ENCODE measurements at regions not wholly inside any gene's neighbourhood (a gene's known extent, or its start where the extent isn't known, plus 50 kb on each side); places are given as distances from the start of the nearest gene placed in this dataset.

DNA sequence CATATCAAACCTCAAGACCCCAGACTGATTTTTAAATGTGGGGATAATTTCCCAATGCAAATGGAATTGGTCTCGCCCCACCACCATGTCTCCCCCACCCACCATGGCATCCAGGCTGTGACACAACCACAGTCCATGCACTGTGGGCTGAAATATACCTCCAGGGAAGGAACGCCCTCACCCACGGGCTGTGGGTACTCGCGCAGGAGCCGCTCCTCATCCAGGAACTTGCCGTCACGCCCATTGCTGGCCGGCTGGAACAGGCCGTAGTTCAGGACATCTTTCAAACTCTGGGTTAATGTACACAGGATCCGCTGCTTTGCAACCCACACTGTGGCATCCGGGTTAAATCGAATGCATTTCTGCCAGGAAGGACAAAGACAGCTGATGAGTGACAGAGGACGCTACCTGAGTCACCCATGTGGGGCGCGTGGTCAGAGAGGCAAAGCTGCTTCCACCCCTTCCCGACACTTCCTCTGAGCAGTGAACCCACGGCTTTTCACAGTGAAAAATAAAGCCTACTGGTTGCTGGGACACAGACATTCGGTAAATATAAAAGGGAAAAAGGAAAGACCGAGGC, 133.6 kb downstream of the SHANK2 start:
- TF ChIP-seq HDGF (IDR thresholded peaks at IDR 0.05) (no peak), MCM7 (IDR thresholded peaks at IDR 0.05) (no peak), HDAC6 (IDR thresholded peaks at IDR 0.05; ENCODE audit: low read depth, low read length) (no peak), GTF2F1 (IDR thresholded peaks at IDR 0.05; ENCODE audit: low read depth, low read length) (no peak), HIVEP1 (CRISPR knock-in tag; IDR thresholded peaks at IDR 0.05) (no peak), ZNF778 (CRISPR knock-in tag; IDR thresholded peaks at IDR 0.05) (no peak)
- TF ChIP-seq, protein P1, sequence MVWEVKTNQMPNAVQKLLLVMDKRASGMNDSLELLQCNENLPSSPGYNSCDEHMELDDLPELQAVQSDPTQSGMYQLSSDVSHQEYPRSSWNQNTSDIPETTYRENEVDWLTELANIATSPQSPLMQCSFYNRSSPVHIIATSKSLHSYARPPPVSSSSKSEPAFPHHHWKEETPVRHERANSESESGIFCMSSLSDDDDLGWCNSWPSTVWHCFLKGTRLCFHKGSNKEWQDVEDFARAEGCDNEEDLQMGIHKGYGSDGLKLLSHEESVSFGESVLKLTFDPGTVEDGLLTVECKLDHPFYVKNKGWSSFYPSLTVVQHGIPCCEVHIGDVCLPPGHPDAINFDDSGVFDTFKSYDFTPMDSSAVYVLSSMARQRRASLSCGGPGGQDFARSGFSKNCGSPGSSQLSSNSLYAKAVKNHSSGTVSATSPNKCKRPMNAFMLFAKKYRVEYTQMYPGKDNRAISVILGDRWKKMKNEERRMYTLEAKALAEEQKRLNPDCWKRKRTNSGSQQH (CRISPR knock-in tag; IDR thresholded peaks at IDR 0.05): no peak
- TF ChIP-seq, protein P2, sequence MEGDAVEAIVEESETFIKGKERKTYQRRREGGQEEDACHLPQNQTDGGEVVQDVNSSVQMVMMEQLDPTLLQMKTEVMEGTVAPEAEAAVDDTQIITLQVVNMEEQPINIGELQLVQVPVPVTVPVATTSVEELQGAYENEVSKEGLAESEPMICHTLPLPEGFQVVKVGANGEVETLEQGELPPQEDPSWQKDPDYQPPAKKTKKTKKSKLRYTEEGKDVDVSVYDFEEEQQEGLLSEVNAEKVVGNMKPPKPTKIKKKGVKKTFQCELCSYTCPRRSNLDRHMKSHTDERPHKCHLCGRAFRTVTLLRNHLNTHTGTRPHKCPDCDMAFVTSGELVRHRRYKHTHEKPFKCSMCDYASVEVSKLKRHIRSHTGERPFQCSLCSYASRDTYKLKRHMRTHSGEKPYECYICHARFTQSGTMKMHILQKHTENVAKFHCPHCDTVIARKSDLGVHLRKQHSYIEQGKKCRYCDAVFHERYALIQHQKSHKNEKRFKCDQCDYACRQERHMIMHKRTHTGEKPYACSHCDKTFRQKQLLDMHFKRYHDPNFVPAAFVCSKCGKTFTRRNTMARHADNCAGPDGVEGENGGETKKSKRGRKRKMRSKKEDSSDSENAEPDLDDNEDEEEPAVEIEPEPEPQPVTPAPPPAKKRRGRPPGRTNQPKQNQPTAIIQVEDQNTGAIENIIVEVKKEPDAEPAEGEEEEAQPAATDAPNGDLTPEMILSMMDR (IDR thresholded peaks at IDR 0.05 in 2 of 3, conservative IDR thresholded peaks at IDR 0.05 in 1 of 3; ENCODE audit: insufficient read depth in 2 of 3, low read depth in 1 of 3, low read length in 3 of 3): no peak
